ENCODE measurements at regions not wholly inside any gene's neighbourhood (a gene's known extent, or its start where the extent isn't known, plus 50 kb on each side); places are given as distances from the start of the nearest gene placed in this dataset.

- no peaks in the 10 kb centered on the region for H3K27me3 Mint-ChIP-seq
- H3K27ac Mint-ChIP-seq, result no peak overlapping the region
- DNase-seq (no peak), ATAC-seq (ENCODE audit: low read depth) (no peak)
- no peak for TF ChIP-seq CTCF (IDR thresholded peaks at IDR 0.05)
- ChIA-PET CTCF (no interaction called here), POLR2A (no interaction called here)
- intact Hi-C loops (cut with micrococcal nuclease), result no loop called here
- no peak overlapping the region for H3K4me3 Mint-ChIP-seq
- no peaks in the 10 kb centered on the region for H3K36me3 Mint-ChIP-seq (ENCODE audit: low read depth)
- no peaks in the 10 kb centered on the region for H3K4me1 Mint-ChIP-seq
- H3K9me3 Mint-ChIP-seq, result no peaks in the 10 kb centered on the region
These were observed 497.3 kb downstream of the KLF5 start for GRCh38 chr13:73556128-73556527.

- no peaks in the 10 kb centered on the region for H3K36me3 Mint-ChIP-seq (ENCODE audit: low read depth)
- CTCF ChIA-PET, result no interaction called here
- H3K4me1 Mint-ChIP-seq, result no peaks in the 10 kb centered on the region
- intact Hi-C loops (cut with micrococcal nuclease), result no loop called here
- H3K9me3 Mint-ChIP-seq, result no peaks in the 10 kb centered on the region
- no peak for TF ChIP-seq CTCF (IDR thresholded peaks at IDR 0.05)
- no peak for ATAC-seq (ENCODE audit: low read depth)
- POLR2A ChIA-PET, result no interaction called here
- no peak for DNase-seq
- H3K4me3 Mint-ChIP-seq, result no peak overlapping the region
- H3K27me3 Mint-ChIP-seq, result no peaks in the 10 kb centered on the region
- no peak overlapping the region for H3K27ac Mint-ChIP-seq
These were observed 492.9 kb downstream of the KLF5 start for GRCh38 chr13:73551736-73552135.

- POLR2A ChIA-PET, result no interaction called here
These were observed 490.9 kb downstream of the KLF5 start for GRCh38 chr13:73549717-73550116.

GRCh38 chr13:73548449-73548848 is 489.6 kb downstream of the KLF5 start:
- POLR2A ChIA-PET, result no interaction called here
- no peaks in the 10 kb centered on the region for H3K4me1 Mint-ChIP-seq
- no peaks in the 10 kb centered on the region for H3K36me3 Mint-ChIP-seq (ENCODE audit: low read depth)
- no peak overlapping the region for H3K27ac Mint-ChIP-seq
- ATAC-seq (ENCODE audit: low read depth), result no peak
- no peak for TF ChIP-seq CTCF (IDR thresholded peaks at IDR 0.05)
- no peaks in the 10 kb centered on the region for H3K9me3 Mint-ChIP-seq
- no peaks in the 10 kb centered on the region for H3K27me3 Mint-ChIP-seq
- intact Hi-C loops (cut with micrococcal nuclease), result no loop called here
- H3K4me3 Mint-ChIP-seq, result no peak overlapping the region
- CTCF ChIA-PET, result no interaction called here
- no peak for DNase-seq

More at GRCh38 chr13:73549717-73550116, 490.9 kb downstream of the KLF5 start:
- intact Hi-C loops (cut with micrococcal nuclease), result no loop called here
- Mint-ChIP-seq H3K4me1 (no peaks in the 10 kb centered on the region), H3K4me3 (no peak overlapping the region), H3K27me3 (no peaks in the 10 kb centered on the region), H3K27ac (no peak overlapping the region), H3K36me3 (ENCODE audit: low read depth) (no peaks in the 10 kb centered on the region), H3K9me3 (no peaks in the 10 kb centered on the region)
- ATAC-seq (ENCODE audit: low read depth) (no peak), DNase-seq (no peak)
- CTCF ChIA-PET, result no interaction called here
- TF ChIP-seq CTCF (IDR thresholded peaks at IDR 0.05), result no peak

- no peaks in the 10 kb centered on the region for H3K36me3 Mint-ChIP-seq (ENCODE audit: low read depth)
- no peak for TF ChIP-seq CTCF (IDR thresholded peaks at IDR 0.05)
- ATAC-seq (ENCODE audit: low read depth) (no peak), DNase-seq (no peak)
- H3K9me3 Mint-ChIP-seq, result no peaks in the 10 kb centered on the region
- ChIA-PET POLR2A (no interaction called here), CTCF (no interaction called here)
- H3K4me1 Mint-ChIP-seq, result no peaks in the 10 kb centered on the region
- no peak overlapping the region for H3K4me3 Mint-ChIP-seq
- H3K27me3 Mint-ChIP-seq, result no peaks in the 10 kb centered on the region
- intact Hi-C loops (cut with micrococcal nuclease), result no loop called here
- H3K27ac Mint-ChIP-seq, result no peak overlapping the region
These were observed 488.4 kb downstream of the KLF5 start for GRCh38 chr13:73547239-73547638.

Data from activated B cell treated with CpG ODN at 0.5 μM for 24 hours (primary cell).